Brain microvascular endothelial cell (primary cell): ENCODE measurements at regions not wholly inside any gene's neighbourhood (a gene's known extent, or its start where the extent isn't known, plus 50 kb on each side); places are given as distances from the start of the nearest gene placed in this dataset.

ENCODE experiments used
- DNase-seq: peaks from one replicate; pipeline ENCODE4 v3.0.0-alpha.2; 2020
- H3K27ac ChIP-seq: fragments of 250-450 bp; sonication (Bioruptor Pico); 2 replicates; pipeline ENCODE4 v1.5.1; 2020; ENCODE audit warnings: mild to moderate bottlenecking, moderate library complexity
- H3K27me3 ChIP-seq: fragments of 250-450 bp; sonication (Bioruptor Pico); replicated peaks from 2 replicates; pipeline ENCODE4 v1.5.1; 2020; ENCODE audit warnings: mild to moderate bottlenecking
- H3K36me3 ChIP-seq: fragments of 250-450 bp; sonication (Bioruptor Pico); replicated peaks from 2 replicates; pipeline ENCODE4 v1.5.1; 2020; ENCODE audit warnings: mild to moderate bottlenecking
- H3K4me3 ChIP-seq: 2 replicates; pipeline ENCODE4 v1.5.1; 2011; ENCODE audit warnings: low read depth, mild to moderate bottlenecking, control low read depth, low read length, moderate library complexity
- CTCF ChIP-seq: IDR thresholded peaks from 2 replicates; pipeline ENCODE4 v1.5.1; 2011; ENCODE audit warnings: low read depth, mild to moderate bottlenecking, moderate library complexity, low read length, control low read depth, inconsistent platforms; ENCODE audit errors: missing control alignments
- in situ Hi-C: cut with HindIII; loops from 2 replicates; pipeline ENCODE4 v1.10.0; 2017; ENCODE audit warnings: low sequenced_read_pairs, low pct_ligation_motif_present

- Histone ChIP-seq H3K27me3 (no peaks in the 10 kb centered on the region), H3K4me3 (no peak overlapping the region), H3K36me3 (no peaks in the 10 kb centered on the region), H3K27ac (no peak overlapping the region)
- DNase-seq = no peak
- TF ChIP-seq CTCF = no peak
- in situ Hi-C loops = no loop called here
These were observed 321.3 kb upstream of the LMO3 start for GRCh38 chr12:16927259-16927658.

GRCh38 chr12:16920451-16920850, 314.5 kb upstream of the LMO3 start:
- H3K27me3 ChIP-seq = no peaks in the 10 kb centered on the region
- no peak for TF ChIP-seq CTCF
- no peak overlapping the region for H3K4me3 ChIP-seq
- no peak overlapping the region for H3K27ac ChIP-seq
- in situ Hi-C loops = no loop called here
- DNase-seq = no peak
- H3K36me3 ChIP-seq = no peaks in the 10 kb centered on the region

- DNase-seq = no peak
- Histone ChIP-seq H3K27me3 (no peaks in the 10 kb centered on the region), H3K27ac (no peak overlapping the region), H3K4me3 (no peak overlapping the region), H3K36me3 (no peaks in the 10 kb centered on the region)
- in situ Hi-C loops = no loop called here
- no peak for TF ChIP-seq CTCF
These were observed 313.6 kb upstream of the LMO3 start for GRCh38 chr12:16919551-16919950.

- Histone ChIP-seq H3K36me3 (no peaks in the 10 kb centered on the region), H3K4me3 (no peak overlapping the region), H3K27me3 (no peaks in the 10 kb centered on the region), H3K27ac (no peak overlapping the region)
- in situ Hi-C loops = no loop called here
- no peak for TF ChIP-seq CTCF
- DNase-seq = no peak
These were observed 308.9 kb upstream of the LMO3 start for GRCh38 chr12:16914853-16915252.

GRCh38 chr12:16913832-16914490, 308.0 kb upstream of the LMO3 start:
- in situ Hi-C loops = no loop called here
- TF ChIP-seq CTCF = no peak

GRCh38 chr12:16901946-16902345, 296.0 kb upstream of the LMO3 start:
- Histone ChIP-seq H3K36me3 (no peaks in the 10 kb centered on the region), H3K4me3 (no peak overlapping the region), H3K27me3 (no peaks in the 10 kb centered on the region), H3K27ac (no peak overlapping the region)
- TF ChIP-seq CTCF = no peak
- in situ Hi-C loops = no loop called here
- DNase-seq = no peak

More at GRCh38 chr12:16913832-16914490, 308.0 kb upstream of the LMO3 start:
- Histone ChIP-seq H3K27ac (no peak overlapping the region), H3K27me3 (no peaks in the 10 kb centered on the region), H3K36me3 (no peaks in the 10 kb centered on the region), H3K4me3 (no peak overlapping the region)
- no peak for DNase-seq
